Omental fat pad (tissue), 3 donors: ENCODE measurements at regions not wholly inside any gene's neighbourhood (a gene's known extent, or its start where the extent isn't known, plus 50 kb on each side); places are given as distances from the start of the nearest gene placed in this dataset.

ENCODE experiments used
- ATAC-seq: fragments of 150-250 bp; one replicate; pipeline ENCODE4 v1.9.1; 2016; ENCODE audit warnings: mild to moderate bottlenecking, moderate library complexity; ENCODE audit not compliant: low FRiP score
- DNase-seq: peaks from one replicate; pipeline ENCODE4 v3.0.0-alpha.2; 2019; ENCODE audit warnings: low spot score
- TF ChIP-seq, protein P1 (sequence below), 3 donors: fragments of 450-650 bp; IDR thresholded peaks; one replicate each; pipeline ENCODE4 v1.5.1; 2016 to 2017; ENCODE audit warnings: antibody characterized with exemption in 3 of 3, mild to moderate bottlenecking in 3 of 3, moderate library complexity in 2 of 3

DNA sequence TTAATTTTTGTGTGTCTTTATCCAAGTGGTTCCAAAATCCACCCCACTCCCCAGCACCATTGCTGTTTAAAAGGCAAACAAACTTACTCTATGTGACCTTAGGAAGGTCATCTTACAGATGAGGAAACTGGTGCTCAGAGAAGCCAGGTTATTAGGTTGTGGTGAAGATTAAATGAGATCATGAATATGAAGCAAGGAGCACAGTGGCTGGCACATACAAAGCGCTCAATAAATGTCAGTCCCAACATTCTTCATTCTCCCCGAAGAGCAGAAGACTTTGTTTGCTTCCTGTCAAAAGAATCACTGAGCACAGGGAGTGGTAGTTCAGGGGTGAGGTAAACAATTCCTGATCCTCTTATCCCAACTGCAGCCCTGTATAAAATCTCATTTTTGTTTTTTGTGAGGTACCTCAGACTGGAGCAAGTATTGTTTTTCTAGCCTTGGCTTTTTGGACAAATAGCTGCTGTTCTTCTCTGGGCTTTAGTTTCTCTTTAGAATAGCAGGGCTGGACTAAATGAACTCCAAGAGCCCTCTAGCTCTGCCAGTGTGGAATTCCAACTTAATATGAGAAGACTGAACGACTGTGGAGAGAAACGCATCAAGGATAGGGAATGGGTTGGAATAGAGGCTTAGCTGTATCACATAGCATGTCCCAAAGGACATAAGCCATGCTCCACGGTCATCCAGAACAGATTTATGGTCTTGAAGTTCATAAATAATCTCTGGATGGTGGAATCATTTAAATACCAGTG lies 455.3 kb upstream of the USP24 start:
- ATAC-seq (no peak), DNase-seq (no peak)
- TF ChIP-seq, protein P1, sequence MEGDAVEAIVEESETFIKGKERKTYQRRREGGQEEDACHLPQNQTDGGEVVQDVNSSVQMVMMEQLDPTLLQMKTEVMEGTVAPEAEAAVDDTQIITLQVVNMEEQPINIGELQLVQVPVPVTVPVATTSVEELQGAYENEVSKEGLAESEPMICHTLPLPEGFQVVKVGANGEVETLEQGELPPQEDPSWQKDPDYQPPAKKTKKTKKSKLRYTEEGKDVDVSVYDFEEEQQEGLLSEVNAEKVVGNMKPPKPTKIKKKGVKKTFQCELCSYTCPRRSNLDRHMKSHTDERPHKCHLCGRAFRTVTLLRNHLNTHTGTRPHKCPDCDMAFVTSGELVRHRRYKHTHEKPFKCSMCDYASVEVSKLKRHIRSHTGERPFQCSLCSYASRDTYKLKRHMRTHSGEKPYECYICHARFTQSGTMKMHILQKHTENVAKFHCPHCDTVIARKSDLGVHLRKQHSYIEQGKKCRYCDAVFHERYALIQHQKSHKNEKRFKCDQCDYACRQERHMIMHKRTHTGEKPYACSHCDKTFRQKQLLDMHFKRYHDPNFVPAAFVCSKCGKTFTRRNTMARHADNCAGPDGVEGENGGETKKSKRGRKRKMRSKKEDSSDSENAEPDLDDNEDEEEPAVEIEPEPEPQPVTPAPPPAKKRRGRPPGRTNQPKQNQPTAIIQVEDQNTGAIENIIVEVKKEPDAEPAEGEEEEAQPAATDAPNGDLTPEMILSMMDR (IDR thresholded peaks at IDR 0.05): no peak

DNA sequence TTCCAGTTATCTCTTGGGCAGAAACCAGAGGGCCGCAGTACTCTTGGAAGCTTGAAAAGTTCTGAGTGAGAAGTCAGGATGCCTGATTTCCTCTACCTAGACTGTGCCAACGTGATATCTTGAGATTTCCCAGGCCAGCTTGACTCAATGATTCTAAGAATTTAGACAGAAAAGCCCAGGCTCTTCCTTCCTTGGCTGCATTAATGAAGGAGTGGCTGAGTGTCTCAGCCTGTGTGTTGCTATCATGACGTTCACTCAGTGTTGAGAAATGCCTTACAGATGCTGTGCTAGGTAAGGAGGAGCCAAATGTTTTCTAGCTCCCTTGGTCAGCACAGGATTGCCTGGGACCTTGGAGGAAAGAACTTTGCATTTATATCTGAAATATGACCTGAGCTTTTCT lies 454.1 kb upstream of the USP24 start:
- TF ChIP-seq, protein P1 (IDR thresholded peaks at IDR 0.05): no peak
- ATAC-seq: peak; percentile 98
- no peak for DNase-seq

DNA sequence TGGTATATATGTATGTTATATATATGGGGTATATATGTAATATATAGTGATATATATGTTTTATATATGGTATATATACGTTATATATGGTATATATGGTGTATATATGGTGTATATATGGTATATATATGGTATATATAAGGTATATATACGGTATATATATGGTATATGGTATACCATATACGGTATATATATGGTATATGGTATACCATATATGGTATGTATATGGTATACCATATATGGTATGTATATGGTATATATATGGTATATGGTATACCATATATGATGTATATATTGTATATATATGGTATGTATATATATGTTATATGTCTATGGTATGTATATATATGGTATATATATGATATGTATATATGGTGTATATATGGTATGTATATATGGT lies 447.7 kb upstream of the USP24 start:
- ATAC-seq (no peak), DNase-seq (no peak)

DNA sequence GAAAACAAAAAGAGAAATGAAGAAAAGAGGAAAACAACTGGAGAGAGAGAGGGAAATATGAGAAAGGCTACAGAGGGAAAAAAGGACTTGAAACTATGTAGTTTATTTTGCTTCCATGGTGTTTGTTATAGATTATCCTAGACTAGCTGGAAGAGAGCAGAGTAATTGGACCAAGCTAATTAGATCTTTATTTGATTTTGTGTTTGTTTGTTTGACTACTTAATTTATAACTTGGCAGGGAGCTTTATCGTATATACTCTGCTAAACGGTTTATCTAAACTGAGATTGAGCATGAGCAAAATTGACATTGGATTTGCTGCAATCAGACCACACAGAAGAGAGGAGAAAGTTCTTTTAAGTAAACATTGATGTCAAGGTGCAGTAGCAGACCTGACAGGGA lies 443.8 kb upstream of the USP24 start:
- TF ChIP-seq, protein P1 (IDR thresholded peaks at IDR 0.05): no peak
- DNase-seq (no peak), ATAC-seq (no peak)

More for the DNA sequence above, 447.7 kb upstream of the USP24 start:
- TF ChIP-seq, protein P1 (IDR thresholded peaks at IDR 0.05): no peak

DNA sequence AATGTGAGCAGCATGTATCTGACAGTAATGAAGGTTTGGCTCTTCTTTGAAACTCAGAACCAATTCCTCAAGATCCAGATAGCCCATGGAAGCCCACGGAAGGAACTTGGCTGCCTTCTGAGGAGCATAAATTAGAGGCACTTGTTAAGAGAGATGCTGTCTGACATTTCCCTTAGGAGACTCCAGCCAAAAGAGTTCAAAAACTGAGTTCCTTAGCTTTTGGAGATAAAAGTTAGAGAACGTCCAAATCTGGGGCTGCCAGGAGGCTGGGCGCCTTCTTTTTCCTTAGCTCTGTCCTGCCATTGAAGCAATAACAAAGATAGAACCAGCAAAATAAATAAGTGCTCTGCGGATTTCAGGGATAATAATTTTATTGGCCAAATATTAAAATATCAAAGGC lies 439.6 kb upstream of the USP24 start:
- TF ChIP-seq, protein P1 (IDR thresholded peaks at IDR 0.05): no peak
- DNase-seq: no peak

DNA sequence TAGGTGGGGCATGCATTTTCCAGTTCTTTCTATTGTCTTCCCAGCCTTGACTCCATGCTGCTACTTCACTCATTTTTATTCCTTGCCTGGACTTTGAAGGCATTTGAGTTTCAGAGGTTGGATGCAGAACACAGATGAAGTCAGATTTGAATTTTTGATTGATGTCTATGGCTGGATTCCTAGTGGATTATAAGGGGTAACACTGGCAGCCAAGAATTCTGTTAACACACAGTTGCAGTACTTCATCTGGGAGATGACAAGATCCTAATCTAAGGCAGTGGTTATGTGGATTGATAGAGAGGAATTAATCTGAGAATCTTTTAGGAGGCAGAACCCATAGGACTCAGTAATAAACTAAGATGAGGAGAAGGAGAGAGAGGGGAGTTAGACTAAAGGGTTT lies 439.0 kb upstream of the USP24 start:
- DNase-seq (no peak), ATAC-seq (no peak)
- TF ChIP-seq, protein P1 (IDR thresholded peaks at IDR 0.05): no peak

More for the DNA sequence above, 439.6 kb upstream of the USP24 start:
- ATAC-seq: no peak

DNA sequence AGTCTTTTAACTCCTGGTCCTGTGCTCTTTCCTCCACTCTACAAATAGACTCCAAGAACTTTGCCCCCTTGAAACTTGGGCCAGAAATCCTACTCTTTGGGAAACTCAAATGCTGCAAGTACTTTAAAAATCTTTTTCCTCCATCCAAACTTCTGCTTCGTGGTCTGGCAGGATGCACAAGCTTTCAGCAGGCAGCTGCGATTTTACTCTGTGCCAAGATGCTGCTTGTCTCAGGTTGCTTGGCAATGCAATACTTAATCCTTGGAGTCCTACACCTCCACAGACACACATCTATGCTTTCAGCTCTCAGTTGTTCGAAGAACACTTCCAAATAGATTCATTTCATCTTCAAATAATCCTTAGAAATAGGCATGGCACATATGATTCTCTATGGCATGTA lies 435.3 kb upstream of the USP24 start:
- DNase-seq (no peak), ATAC-seq (no peak)
- TF ChIP-seq, protein P1 (IDR thresholded peaks at IDR 0.05): no peak
